CD8-positive, alpha-beta memory T cell (primary cell): ENCODE measurements at regions not wholly inside any gene's neighbourhood (a gene's known extent, or its start where the extent isn't known, plus 50 kb on each side); places are given as distances from the start of the nearest gene placed in this dataset.

Source experiments
- CTCF ChIA-PET: fragments of 350-600 bp; sonication (Branson Sonifier 250); formaldehyde crosslinking; loops from one replicate; lab custom pipeline; 2021; ENCODE audit warnings: antibody characterized with exemption; lab: Charles Lee
- POLR2A ChIA-PET: fragments of 350-600 bp; sonication (Branson Sonifier 250); formaldehyde crosslinking; loops from one replicate; lab custom pipeline; 2021; ENCODE audit warnings: antibody characterized with exemption; lab: Charles Lee
- DNase-seq, 5 donors: peaks; one replicate each; pipeline versions ENCODE4 v3.0.0 to v3.0.0-alpha.2; 2020 to 2022; ENCODE audit warnings: mixed read lengths in 1 of 5
- H3K27ac ChIP-seq: one replicate; pipeline ENCODE4 v1.7.0; 2013; ENCODE audit warnings: low read depth, mild to moderate bottlenecking, low read length, moderate library complexity
- H3K27me3 ChIP-seq: 2 replicates; pipeline ENCODE4 v1.7.0; 2013; ENCODE audit warnings: low read length, mild to moderate bottlenecking; ENCODE audit not compliant: insufficient read depth, poor library complexity, severe bottlenecking
- H3K36me3 ChIP-seq: 2 replicates; pipeline ENCODE4 v1.7.0; 2013; ENCODE audit warnings: mild to moderate bottlenecking, low read length, moderate library complexity; ENCODE audit not compliant: insufficient read depth
- H3K4me1 ChIP-seq: 2 replicates; pipeline ENCODE4 v1.7.0; 2013; ENCODE audit warnings: mild to moderate bottlenecking, low read length, moderate library complexity; ENCODE audit not compliant: insufficient read depth
- H3K4me3 ChIP-seq: 2 replicates; pipeline ENCODE4 v1.7.0; 2013; ENCODE audit warnings: mild to moderate bottlenecking, low read length
- H3K9me3 ChIP-seq: 2 replicates; pipeline ENCODE4 v1.7.0; 2013; ENCODE audit warnings: mild to moderate bottlenecking, low read length
- H3K27ac Mint-ChIP-seq, 8 donors: one replicate each; pipeline ENCODE4 v1.8.0; 2020 to 2021; ENCODE audit warnings: mixed read lengths in 8 of 8, mild to moderate bottlenecking in 6 of 8, inconsistent platforms in 3 of 8, moderate library complexity in 3 of 8
- H3K27me3 Mint-ChIP-seq, 2 donors: one replicate each; pipeline ENCODE4 v1.8.0; 2020 to 2021; ENCODE audit warnings: mixed read lengths in 2 of 2, mild to moderate bottlenecking in 1 of 2, moderate library complexity in 1 of 2
- H3K36me3 Mint-ChIP-seq, 3 donors: one replicate each; pipeline ENCODE4 v1.8.0; 2020 to 2021; ENCODE audit warnings: mixed read lengths in 3 of 3, inconsistent platforms in 1 of 3, mild to moderate bottlenecking in 1 of 3
- H3K4me1 Mint-ChIP-seq, 3 donors: one replicate each; pipeline ENCODE4 v1.8.0; 2020 to 2021; ENCODE audit warnings: mixed read lengths in 3 of 3, inconsistent platforms in 1 of 3, mild to moderate bottlenecking in 1 of 3
- H3K4me3 Mint-ChIP-seq, 7 donors: one replicate each; pipeline ENCODE4 v1.8.0; 2020 to 2021; ENCODE audit warnings: mixed read lengths in 7 of 7, mild to moderate bottlenecking in 6 of 7, moderate library complexity in 4 of 7, inconsistent platforms in 2 of 7
- H3K9me3 Mint-ChIP-seq, 5 donors: one replicate each; pipeline ENCODE4 v1.8.0; 2020 to 2022; ENCODE audit warnings: mixed read lengths in 5 of 5, mild to moderate bottlenecking in 3 of 5, moderate library complexity in 2 of 5, inconsistent platforms in 1 of 5

GRCh38 chr7:4610768-4611467 is 71.2 kb upstream of the FOXK1 start:
- H3K4me1 ChIP-seq, result peaks cover 10% of the 10 kb centered on the region
- no peaks in the 10 kb centered on the region for H3K27me3 ChIP-seq
- H3K27ac Mint-ChIP-seq, result no peak overlapping the region
- no peak overlapping the region for H3K4me3 Mint-ChIP-seq
- no peaks in the 10 kb centered on the region for H3K9me3 Mint-ChIP-seq
- ChIA-PET CTCF (interaction anchor here (1.0 to 1.5 kb wide), 4 partner anchors 30 to 146 kb away, joined by 3 to 5 read pairs (median 4); no protein-coding TSS in a partner anchor), POLR2A (no interaction called here)
- no peaks in the 10 kb centered on the region for H3K36me3 Mint-ChIP-seq
- H3K27me3 Mint-ChIP-seq, result peaks cover 3 to 4% of the 10 kb centered on the region in 2 donors
- H3K27ac ChIP-seq, result no peak overlapping the region
- H3K9me3 ChIP-seq, result no peaks in the 10 kb centered on the region
- H3K4me1 Mint-ChIP-seq, result peaks cover 0 to 11% (median 7%) of the 10 kb centered on the region in 3 donors
- no peak overlapping the region for H3K4me3 ChIP-seq
- H3K36me3 ChIP-seq, result no peaks in the 10 kb centered on the region
- peak in 4 of 5 donors; percentile 31 to 64 (median 60) for DNase-seq

- Histone ChIP-seq H3K27me3 (no peaks in the 10 kb centered on the region), H3K4me3 (no peak overlapping the region), H3K4me1 (peaks cover 10% of the 10 kb centered on the region), H3K36me3 (no peaks in the 10 kb centered on the region), H3K9me3 (no peaks in the 10 kb centered on the region), H3K27ac (no peak overlapping the region)
- DNase-seq, result no peak
- peaks cover 2 to 3% of the 10 kb centered on the region in 2 donors for H3K27me3 Mint-ChIP-seq
- no peaks in the 10 kb centered on the region for H3K9me3 Mint-ChIP-seq
- H3K27ac Mint-ChIP-seq, result no peak overlapping the region
- H3K4me1 Mint-ChIP-seq, result peaks cover 0 to 11% (median 7%) of the 10 kb centered on the region in 3 donors
- no peak overlapping the region for H3K4me3 Mint-ChIP-seq
- POLR2A ChIA-PET, result no interaction called here
- H3K36me3 Mint-ChIP-seq, result no peaks in the 10 kb centered on the region
- CTCF ChIA-PET, result interaction anchor here (1.0 to 1.5 kb wide), 5 partner anchors 29 to 474 kb away, joined by 3 to 5 read pairs (median 3); no protein-coding TSS in a partner anchor
These were observed 69.9 kb upstream of the FOXK1 start for GRCh38 chr7:4612237-4612636.

- H3K27ac ChIP-seq, result peak overlapping the region; percentile 52
- Mint-ChIP-seq H3K27ac (no peak overlapping the region), H3K9me3 (no peaks in the 10 kb centered on the region), H3K36me3 (no peaks in the 10 kb centered on the region), H3K4me3 (no peak overlapping the region), H3K27me3 (peaks cover 2 to 3% of the 10 kb centered on the region in 2 donors), H3K4me1 (peaks cover 0 to 11% (median 7%) of the 10 kb centered on the region in 3 donors)
- no peaks in the 10 kb centered on the region for H3K27me3 ChIP-seq
- no peaks in the 10 kb centered on the region for H3K36me3 ChIP-seq
- CTCF ChIA-PET, result interaction anchor here (1.2 kb wide), 1 partner anchor 473 kb away, joined by 3 read pairs; no protein-coding TSS in a partner anchor
- no peaks in the 10 kb centered on the region for H3K9me3 ChIP-seq
- peaks cover 10% of the 10 kb centered on the region for H3K4me1 ChIP-seq
- POLR2A ChIA-PET, result no interaction called here
- no peak for DNase-seq
- H3K4me3 ChIP-seq, result no peak overlapping the region
These were observed 68.9 kb upstream of the FOXK1 start for GRCh38 chr7:4612939-4613841.

- DNase-seq, result no peak
- Mint-ChIP-seq H3K9me3 (no peaks in the 10 kb centered on the region), H3K27me3 (peaks cover 2 to 3% of the 10 kb centered on the region in 2 donors), H3K4me1 (peaks cover 0 to 11% (median 7%) of the 10 kb centered on the region in 3 donors), H3K27ac (peak overlapping the region in 1 of 8 donors; percentile 35), H3K4me3 (no peak overlapping the region), H3K36me3 (no peaks in the 10 kb centered on the region)
- no peak overlapping the region for H3K27ac ChIP-seq
- H3K9me3 ChIP-seq, result no peaks in the 10 kb centered on the region
- H3K27me3 ChIP-seq, result no peaks in the 10 kb centered on the region
- CTCF ChIA-PET, result no interaction called here
- POLR2A ChIA-PET, result no interaction called here
- peaks cover 14% of the 10 kb centered on the region for H3K4me1 ChIP-seq
- H3K36me3 ChIP-seq, result no peaks in the 10 kb centered on the region
- H3K4me3 ChIP-seq, result no peak overlapping the region
These were observed 68.1 kb upstream of the FOXK1 start for GRCh38 chr7:4613846-4614548.

GRCh38 chr7:4616116-4616515 is 66.0 kb upstream of the FOXK1 start:
- H3K36me3 Mint-ChIP-seq, result no peaks in the 10 kb centered on the region
- H3K9me3 Mint-ChIP-seq, result peaks cover 0 to 2% (median 0%) of the 10 kb centered on the region in 5 donors
- H3K27ac Mint-ChIP-seq, result no peak overlapping the region
- ChIA-PET POLR2A (no interaction called here), CTCF (no interaction called here)
- no peak overlapping the region for H3K4me3 Mint-ChIP-seq
- Histone ChIP-seq H3K27ac (no peak overlapping the region), H3K9me3 (no peaks in the 10 kb centered on the region), H3K4me1 (peaks cover 31% of the 10 kb centered on the region), H3K27me3 (no peaks in the 10 kb centered on the region), H3K4me3 (no peak overlapping the region), H3K36me3 (no peaks in the 10 kb centered on the region)
- H3K27me3 Mint-ChIP-seq, result peaks cover 2 to 4% of the 10 kb centered on the region in 2 donors
- H3K4me1 Mint-ChIP-seq, result peaks cover 2 to 14% (median 7%) of the 10 kb centered on the region in 3 donors
- DNase-seq, result no peak

GRCh38 chr7:4621396-4621795 is 60.7 kb upstream of the FOXK1 start:
- Mint-ChIP-seq H3K27ac (no peak overlapping the region), H3K27me3 (peaks cover 2 to 7% of the 10 kb centered on the region in 2 donors), H3K9me3 (peaks cover 2 to 10% (median 4%) of the 10 kb centered on the region in 5 donors), H3K4me1 (peaks cover 0 to 3% (median 2%) of the 10 kb centered on the region in 3 donors), H3K36me3 (no peaks in the 10 kb centered on the region), H3K4me3 (no peak overlapping the region)
- Histone ChIP-seq H3K4me3 (no peak overlapping the region), H3K9me3 (no peaks in the 10 kb centered on the region), H3K4me1 (peaks cover 25% of the 10 kb centered on the region), H3K27me3 (no peaks in the 10 kb centered on the region), H3K27ac (no peak overlapping the region), H3K36me3 (no peaks in the 10 kb centered on the region)
- CTCF ChIA-PET, result no interaction called here
- DNase-seq, result no peak
- POLR2A ChIA-PET, result no interaction called here

- Histone ChIP-seq H3K36me3 (no peaks in the 10 kb centered on the region), H3K9me3 (no peaks in the 10 kb centered on the region), H3K27me3 (no peaks in the 10 kb centered on the region), H3K27ac (no peak overlapping the region), H3K4me1 (peaks cover under 1% of the 10 kb centered on the region), H3K4me3 (no peak overlapping the region)
- ChIA-PET POLR2A (no interaction called here), CTCF (interaction anchor here (1.1 kb wide), 1 partner anchor 120 kb away, joined by 3 read pairs; no protein-coding TSS in a partner anchor)
- H3K27me3 Mint-ChIP-seq, result peaks cover 0 to 10% of the 10 kb centered on the region in 2 donors
- H3K4me1 Mint-ChIP-seq, result no peaks in the 10 kb centered on the region
- H3K4me3 Mint-ChIP-seq, result no peak overlapping the region
- peak overlapping the region in 1 of 8 donors; percentile 30 for H3K27ac Mint-ChIP-seq
- H3K9me3 Mint-ChIP-seq, result peaks cover 2 to 10% (median 3%) of the 10 kb centered on the region in 5 donors
- H3K36me3 Mint-ChIP-seq, result no peaks in the 10 kb centered on the region
- no peak for DNase-seq
These were observed 55.7 kb upstream of the FOXK1 start for GRCh38 chr7:4626318-4626845.
